Gastrocnemius medialis (tissue), 4 donors: ENCODE measurements at regions not wholly inside any gene's neighbourhood (a gene's known extent, or its start where the extent isn't known, plus 50 kb on each side); places are given as distances from the start of the nearest gene placed in this dataset.

Experiments used
- POLR2A ChIP-seq, 2 donors: fragments of 450-650 bp; IDR thresholded peaks; one replicate each; pipeline ENCODE4 v1.6.1; 2017; ENCODE audit warnings: antibody characterized with exemption in 2 of 2, mild to moderate bottlenecking in 2 of 2, moderate library complexity in 2 of 2
- TF ChIP-seq, protein P1 (sequence below), 5 experiments: fragments of 450-650 bp in 3 of 5; fragments of 200-600 bp in 2 of 5; sonication (generic) in 2 of 5; IDR thresholded peaks in 4 of 5; conservative IDR thresholded peaks in 1 of 5; 1 replicate in 4 of 5; 2 replicates in 1 of 5; pipeline ENCODE4 v1.5.1; 2016 to 2019; ENCODE audit warnings: antibody characterized with exemption in 5 of 5, mild to moderate bottlenecking in 3 of 5, moderate library complexity in 3 of 5

DNA sequence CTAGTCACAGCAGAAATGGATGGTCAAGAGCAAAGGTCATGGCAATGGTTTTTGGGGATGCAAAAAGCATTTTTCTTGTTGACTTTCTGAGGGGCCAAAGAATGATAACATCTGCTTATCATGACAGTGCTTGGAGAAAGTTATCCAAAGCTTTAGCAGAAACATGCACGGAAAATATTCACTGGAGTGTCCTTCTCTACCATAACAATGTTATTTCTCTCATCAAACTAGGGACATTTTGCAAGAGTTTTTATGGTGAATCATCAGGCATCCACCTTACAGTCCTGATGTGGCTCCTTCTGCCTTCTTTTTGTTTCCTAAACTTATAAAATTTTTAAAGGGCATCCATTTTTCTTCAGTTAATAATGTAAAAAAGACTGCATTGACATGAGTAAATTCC lies 302.3 kb downstream of the HIVEP2 start:
- no peak for TF ChIP-seq POLR2A (IDR thresholded peaks at IDR 0.05)
- TF ChIP-seq, protein P1, sequence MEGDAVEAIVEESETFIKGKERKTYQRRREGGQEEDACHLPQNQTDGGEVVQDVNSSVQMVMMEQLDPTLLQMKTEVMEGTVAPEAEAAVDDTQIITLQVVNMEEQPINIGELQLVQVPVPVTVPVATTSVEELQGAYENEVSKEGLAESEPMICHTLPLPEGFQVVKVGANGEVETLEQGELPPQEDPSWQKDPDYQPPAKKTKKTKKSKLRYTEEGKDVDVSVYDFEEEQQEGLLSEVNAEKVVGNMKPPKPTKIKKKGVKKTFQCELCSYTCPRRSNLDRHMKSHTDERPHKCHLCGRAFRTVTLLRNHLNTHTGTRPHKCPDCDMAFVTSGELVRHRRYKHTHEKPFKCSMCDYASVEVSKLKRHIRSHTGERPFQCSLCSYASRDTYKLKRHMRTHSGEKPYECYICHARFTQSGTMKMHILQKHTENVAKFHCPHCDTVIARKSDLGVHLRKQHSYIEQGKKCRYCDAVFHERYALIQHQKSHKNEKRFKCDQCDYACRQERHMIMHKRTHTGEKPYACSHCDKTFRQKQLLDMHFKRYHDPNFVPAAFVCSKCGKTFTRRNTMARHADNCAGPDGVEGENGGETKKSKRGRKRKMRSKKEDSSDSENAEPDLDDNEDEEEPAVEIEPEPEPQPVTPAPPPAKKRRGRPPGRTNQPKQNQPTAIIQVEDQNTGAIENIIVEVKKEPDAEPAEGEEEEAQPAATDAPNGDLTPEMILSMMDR (IDR thresholded peaks at IDR 0.05 in 4 of 5, conservative IDR thresholded peaks at IDR 0.05 in 1 of 5), result no peak
